Liver (tissue), 7 donors: ENCODE measurements at regions not wholly inside any gene's neighbourhood (a gene's known extent, or its start where the extent isn't known, plus 50 kb on each side); places are given as distances from the start of the nearest gene placed in this dataset.

Source experiments
- DNase-seq: peaks from one replicate; pipeline ENCODE4 v3.0.0-alpha.2; 2017; ENCODE audit warnings: low spot score
- H3K27ac ChIP-seq, 2 donors: one replicate each; pipeline ENCODE4 v1.7.0; 2013; ENCODE audit warnings: inconsistent platforms in 2 of 2, low read length in 2 of 2, control low read depth in 1 of 2, low read depth in 1 of 2, mild to moderate bottlenecking in 1 of 2
- H3K27me3 ChIP-seq, 4 donors: one replicate each; pipeline versions ENCODE4 v1.6.1 to v1.7.0; 2013; ENCODE audit warnings: low read length in 3 of 4, inconsistent platforms in 1 of 4, mild to moderate bottlenecking in 1 of 4, moderate library complexity in 1 of 4; ENCODE audit not compliant: control insufficient read depth in 4 of 4, insufficient read depth in 4 of 4
- H3K36me3 ChIP-seq, 4 donors: one replicate each; pipeline versions ENCODE4 v1.6.1 to v1.7.0; 2013; ENCODE audit warnings: low read length in 3 of 4, mild to moderate bottlenecking in 3 of 4, low read depth in 1 of 4, moderate library complexity in 1 of 4; ENCODE audit not compliant: control insufficient read depth in 4 of 4, insufficient read depth in 3 of 4
- H3K4me1 ChIP-seq, 4 donors: one replicate each; pipeline versions ENCODE4 v1.6.1 to v1.7.0; 2013; ENCODE audit warnings: low read length in 3 of 4, mild to moderate bottlenecking in 3 of 4, moderate library complexity in 1 of 4; ENCODE audit not compliant: control insufficient read depth in 4 of 4, insufficient read depth in 4 of 4
- H3K4me3 ChIP-seq, 3 donors: one replicate each; pipeline versions ENCODE4 v1.6.1 to v1.7.0; 2013; ENCODE audit warnings: low read length in 3 of 3, control low read depth in 1 of 3, low read depth in 1 of 3, mild to moderate bottlenecking in 1 of 3
- H3K9ac ChIP-seq, 2 donors: one replicate each; pipeline ENCODE4 v1.7.0; 2013; ENCODE audit warnings: low read length in 2 of 2, mild to moderate bottlenecking in 2 of 2, moderate library complexity in 2 of 2, control low read depth in 1 of 2, low read depth in 1 of 2
- H3K9me3 ChIP-seq, 4 donors: one replicate each; pipeline versions ENCODE4 v1.6.1 to v1.7.0; 2013; ENCODE audit warnings: low read length in 3 of 4; ENCODE audit not compliant: control insufficient read depth in 4 of 4
- EGR1 ChIP-seq, 2 donors: IDR thresholded peaks; 2 replicates each; pipeline ENCODE4 v1.6.1; 2016 to 2018; ENCODE audit warnings: antibody characterized with exemption in 2 of 2, low read depth in 2 of 2
- FOXA1 ChIP-seq: IDR thresholded peaks from 2 replicates; pipeline ENCODE4 v1.6.1; 2016; ENCODE audit warnings: antibody characterized with exemption
- FOXA2 ChIP-seq: IDR thresholded peaks from 2 replicates; pipeline ENCODE4 v1.6.1; 2016; ENCODE audit warnings: antibody characterized with exemption
- HNF4G ChIP-seq: IDR thresholded peaks from 2 replicates; pipeline ENCODE4 v1.6.1; 2016; ENCODE audit warnings: antibody characterized with exemption
- JUND ChIP-seq, 2 donors: IDR thresholded peaks; 2 replicates each; pipeline ENCODE4 v1.6.1; 2016; ENCODE audit warnings: antibody characterized with exemption in 2 of 2
- NR2F2 ChIP-seq: IDR thresholded peaks from 2 replicates; pipeline ENCODE4 v1.6.1; 2016; ENCODE audit warnings: antibody characterized with exemption
- RAD21 ChIP-seq, 2 donors: IDR thresholded peaks; 2 replicates each; pipeline ENCODE4 v1.6.1; 2016; ENCODE audit warnings: antibody characterized with exemption in 2 of 2, mild to moderate bottlenecking in 2 of 2
- RXRA ChIP-seq, 2 donors: IDR thresholded peaks; 2 replicates each; pipeline ENCODE4 v1.6.1; 2017 to 2018; ENCODE audit warnings: antibody characterized with exemption in 2 of 2, mild to moderate bottlenecking in 1 of 2
- SP1 ChIP-seq: IDR thresholded peaks from 2 replicates; pipeline ENCODE4 v1.6.1; 2018; ENCODE audit warnings: antibody characterized with exemption, mild to moderate bottlenecking
- TAF1 ChIP-seq: conservative IDR thresholded peaks from 2 replicates; pipeline ENCODE4 v1.6.1; 2016; ENCODE audit warnings: antibody characterized with exemption, mild to moderate bottlenecking
- YY1 ChIP-seq: IDR thresholded peaks from 2 replicates; pipeline ENCODE4 v1.6.1; 2016; ENCODE audit warnings: antibody characterized with exemption, mild to moderate bottlenecking
- WGBS: extraction: QIAGEN DNeasy Blood & Tissue Kit; methylation state at CpG from one replicate; pipeline ENCODE4 v1.1.7; 2013; 5-methylcytosine and 5-hydroxymethylcytosine counted together
- TF ChIP-seq, protein P1 (sequence below): IDR thresholded peaks from 2 replicates; pipeline ENCODE4 v1.6.1; 2016; ENCODE audit warnings: antibody characterized with exemption
- TF ChIP-seq, protein P2 (sequence below): IDR thresholded peaks from 2 replicates; pipeline ENCODE4 v1.6.1; 2016; ENCODE audit warnings: antibody characterized with exemption, mild to moderate bottlenecking
- TF ChIP-seq, protein P3 (sequence below): IDR thresholded peaks from 2 replicates; pipeline ENCODE4 v1.6.1; 2016; ENCODE audit warnings: antibody characterized with exemption
- TF ChIP-seq, protein P4 (sequence below): IDR thresholded peaks from 2 replicates; pipeline ENCODE4 v1.6.1; 2016; ENCODE audit warnings: antibody characterized with exemption
- donor health status: healthy.
- donor health status: healthy.
- donor health status: healthy.
- donor health status: healthy.

DNA sequence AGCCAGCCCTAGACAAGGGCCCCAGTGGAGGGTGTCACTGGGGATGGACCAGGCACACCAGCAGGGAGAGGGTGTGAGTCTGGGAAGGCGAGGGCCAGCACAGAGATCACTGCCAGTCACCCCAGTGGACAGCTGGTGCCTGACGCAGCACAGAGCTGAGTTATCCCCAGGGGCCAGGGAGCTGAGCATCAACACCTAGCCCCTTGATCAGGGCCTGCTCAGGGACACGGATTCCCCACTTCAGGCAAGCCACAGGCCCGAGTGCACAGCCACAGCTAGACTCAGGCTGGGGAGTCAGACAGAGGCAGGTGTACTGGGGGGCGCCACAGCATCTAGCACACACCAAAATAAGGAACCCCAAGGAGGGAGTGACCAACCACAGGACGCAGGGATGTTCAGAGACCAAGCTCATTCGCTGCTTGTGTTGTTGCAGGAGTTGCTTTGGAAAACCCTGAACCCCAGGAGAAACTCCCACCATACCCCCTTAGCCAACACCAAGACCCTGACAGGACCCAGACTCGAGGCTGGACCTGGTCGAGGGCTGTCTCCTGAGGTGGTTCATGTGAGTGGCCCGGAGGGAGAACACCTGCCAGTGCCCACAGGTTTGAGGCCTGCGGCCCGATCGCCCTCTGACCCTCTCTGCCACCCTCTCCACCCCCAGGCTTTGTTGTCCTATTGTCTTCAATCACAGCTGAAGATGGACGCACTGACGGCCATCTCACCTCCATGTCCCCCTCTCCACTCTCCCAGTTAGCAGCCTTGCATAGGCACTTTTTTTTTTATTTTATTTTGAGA lies 146.8 kb downstream of the TPRA1 start:
- Histone ChIP-seq H3K27ac (no peak overlapping the region), H3K27me3 (no peaks in the 10 kb centered on the region), H3K4me1 (no peaks in the 10 kb centered on the region), H3K4me3 (no peak overlapping the region), H3K9me3 (no peaks in the 10 kb centered on the region), H3K9ac (no peak overlapping the region), H3K36me3 (no peaks in the 10 kb centered on the region)
- no peak for DNase-seq
- 89% methylated on average over 15 of the region's 15 CpGs for WGBS
- TF ChIP-seq, protein P1, sequence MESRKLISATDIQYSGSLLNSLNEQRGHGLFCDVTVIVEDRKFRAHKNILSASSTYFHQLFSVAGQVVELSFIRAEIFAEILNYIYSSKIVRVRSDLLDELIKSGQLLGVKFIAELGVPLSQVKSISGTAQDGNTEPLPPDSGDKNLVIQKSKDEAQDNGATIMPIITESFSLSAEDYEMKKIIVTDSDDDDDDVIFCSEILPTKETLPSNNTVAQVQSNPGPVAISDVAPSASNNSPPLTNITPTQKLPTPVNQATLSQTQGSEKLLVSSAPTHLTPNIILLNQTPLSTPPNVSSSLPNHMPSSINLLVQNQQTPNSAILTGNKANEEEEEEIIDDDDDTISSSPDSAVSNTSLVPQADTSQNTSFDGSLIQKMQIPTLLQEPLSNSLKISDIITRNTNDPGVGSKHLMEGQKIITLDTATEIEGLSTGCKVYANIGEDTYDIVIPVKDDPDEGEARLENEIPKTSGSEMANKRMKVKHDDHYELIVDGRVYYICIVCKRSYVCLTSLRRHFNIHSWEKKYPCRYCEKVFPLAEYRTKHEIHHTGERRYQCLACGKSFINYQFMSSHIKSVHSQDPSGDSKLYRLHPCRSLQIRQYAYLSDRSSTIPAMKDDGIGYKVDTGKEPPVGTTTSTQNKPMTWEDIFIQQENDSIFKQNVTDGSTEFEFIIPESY, result no peak
- TF ChIP-seq RAD21 (IDR thresholded peaks at IDR 0.05), result no peak
- no peak for TF ChIP-seq NR2F2
- TF ChIP-seq YY1, result no peak
- TF ChIP-seq FOXA1, result no peak
- TF ChIP-seq, protein P2, sequence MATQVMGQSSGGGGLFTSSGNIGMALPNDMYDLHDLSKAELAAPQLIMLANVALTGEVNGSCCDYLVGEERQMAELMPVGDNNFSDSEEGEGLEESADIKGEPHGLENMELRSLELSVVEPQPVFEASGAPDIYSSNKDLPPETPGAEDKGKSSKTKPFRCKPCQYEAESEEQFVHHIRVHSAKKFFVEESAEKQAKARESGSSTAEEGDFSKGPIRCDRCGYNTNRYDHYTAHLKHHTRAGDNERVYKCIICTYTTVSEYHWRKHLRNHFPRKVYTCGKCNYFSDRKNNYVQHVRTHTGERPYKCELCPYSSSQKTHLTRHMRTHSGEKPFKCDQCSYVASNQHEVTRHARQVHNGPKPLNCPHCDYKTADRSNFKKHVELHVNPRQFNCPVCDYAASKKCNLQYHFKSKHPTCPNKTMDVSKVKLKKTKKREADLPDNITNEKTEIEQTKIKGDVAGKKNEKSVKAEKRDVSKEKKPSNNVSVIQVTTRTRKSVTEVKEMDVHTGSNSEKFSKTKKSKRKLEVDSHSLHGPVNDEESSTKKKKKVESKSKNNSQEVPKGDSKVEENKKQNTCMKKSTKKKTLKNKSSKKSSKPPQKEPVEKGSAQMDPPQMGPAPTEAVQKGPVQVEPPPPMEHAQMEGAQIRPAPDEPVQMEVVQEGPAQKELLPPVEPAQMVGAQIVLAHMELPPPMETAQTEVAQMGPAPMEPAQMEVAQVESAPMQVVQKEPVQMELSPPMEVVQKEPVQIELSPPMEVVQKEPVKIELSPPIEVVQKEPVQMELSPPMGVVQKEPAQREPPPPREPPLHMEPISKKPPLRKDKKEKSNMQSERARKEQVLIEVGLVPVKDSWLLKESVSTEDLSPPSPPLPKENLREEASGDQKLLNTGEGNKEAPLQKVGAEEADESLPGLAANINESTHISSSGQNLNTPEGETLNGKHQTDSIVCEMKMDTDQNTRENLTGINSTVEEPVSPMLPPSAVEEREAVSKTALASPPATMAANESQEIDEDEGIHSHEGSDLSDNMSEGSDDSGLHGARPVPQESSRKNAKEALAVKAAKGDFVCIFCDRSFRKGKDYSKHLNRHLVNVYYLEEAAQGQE, result no peak
- TF ChIP-seq, protein P3, sequence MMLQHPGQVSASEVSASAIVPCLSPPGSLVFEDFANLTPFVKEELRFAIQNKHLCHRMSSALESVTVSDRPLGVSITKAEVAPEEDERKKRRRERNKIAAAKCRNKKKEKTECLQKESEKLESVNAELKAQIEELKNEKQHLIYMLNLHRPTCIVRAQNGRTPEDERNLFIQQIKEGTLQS, result no peak
- TF ChIP-seq, protein P4, sequence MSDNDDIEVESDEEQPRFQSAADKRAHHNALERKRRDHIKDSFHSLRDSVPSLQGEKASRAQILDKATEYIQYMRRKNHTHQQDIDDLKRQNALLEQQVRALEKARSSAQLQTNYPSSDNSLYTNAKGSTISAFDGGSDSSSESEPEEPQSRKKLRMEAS, result no peak
- TF ChIP-seq FOXA2, result no peak
- no peak for TF ChIP-seq SP1
- TF ChIP-seq JUND (IDR thresholded peaks at IDR 0.05), result no peak
- no peak for TF ChIP-seq RXRA (IDR thresholded peaks at IDR 0.05)
- TF ChIP-seq EGR1 (IDR thresholded peaks at IDR 0.05; ENCODE audit: low read depth in 2 of 2), result no peak
- TF ChIP-seq HNF4G, result no peak
- TF ChIP-seq TAF1, result no peak

DNA sequence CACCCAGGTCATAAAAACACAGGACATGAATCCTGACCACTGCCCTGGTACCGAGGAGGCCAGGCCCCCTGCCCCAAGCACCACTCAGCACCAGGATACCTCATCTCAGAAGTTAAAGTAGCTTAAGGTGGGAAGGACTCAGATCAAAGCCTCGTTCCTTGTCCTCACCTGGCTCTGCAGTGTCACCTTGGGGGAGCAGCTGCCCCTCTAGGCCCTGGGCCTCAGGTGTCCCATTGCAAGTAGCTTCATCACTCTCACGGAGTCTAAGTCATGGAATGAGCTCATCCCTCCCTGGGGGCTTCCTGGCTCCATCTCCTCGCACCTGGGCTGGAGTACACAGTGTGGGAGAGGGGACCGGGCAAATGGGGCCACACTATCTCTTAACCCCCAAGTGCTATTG lies 148.0 kb downstream of the TPRA1 start:
- no peak overlapping the region for H3K9ac ChIP-seq
- no peak overlapping the region for H3K27ac ChIP-seq
- H3K36me3 ChIP-seq, result no peaks in the 10 kb centered on the region
- no peak overlapping the region for H3K4me3 ChIP-seq
- 80% methylated on average over 5 of the region's 5 CpGs for WGBS
- DNase-seq, result no peak
- no peaks in the 10 kb centered on the region for H3K27me3 ChIP-seq
- no peaks in the 10 kb centered on the region for H3K4me1 ChIP-seq
- TF ChIP-seq HNF4G (no peak), RXRA (IDR thresholded peaks at IDR 0.05) (no peak), FOXA1 (no peak), TAF1 (no peak)
- TF ChIP-seq, protein P3, result no peak
- TF ChIP-seq, protein P2, result no peak
- TF ChIP-seq, protein P4, result no peak
- TF ChIP-seq, protein P1, result no peak
- H3K9me3 ChIP-seq, result no peaks in the 10 kb centered on the region
